ENCODE measurements at regions not wholly inside any gene's neighbourhood (a gene's known extent, or its start where the extent isn't known, plus 50 kb on each side); places are given as distances from the start of the nearest gene placed in this dataset.
A peak's percentile ranks its signal among the peaks of the same experiment; 100 is the strongest.
"Not testable (repeated sequence)": the region's sequence is repeated elsewhere in the genome, so short reads cannot be mapped to it uniquely, and the experiment has no call there.

- no peak for ATAC-seq
- peak overlapping the region; percentile 62 for H3K4me3 Mint-ChIP-seq
- CTCF ChIA-PET = interaction anchor here (1.3 to 1.6 kb wide), 2 partner anchors 59 to 104 kb away, joined by 3 to 4 read pairs; no protein-coding TSS in a partner anchor
These were observed 432.0 kb upstream of the OR4E1 start for GRCh38 chr14:22105624-22106006.

GRCh38 chr14:22105006-22105623, 431.5 kb upstream of the OR4E1 start:
- Mint-ChIP-seq H3K36me3 (no peaks in the 10 kb centered on the region), H3K4me1 (peaks cover 11% of the 10 kb centered on the region), H3K4me3 (peak overlapping the region; percentile 62), H3K27me3 (no peaks in the 10 kb centered on the region), H3K9me3 (ENCODE audit: low read depth) (no peaks in the 10 kb centered on the region), H3K27ac (peak overlapping the region; percentile 73)
- CTCF ChIA-PET = interaction anchor here (1.3 to 1.6 kb wide), 2 partner anchors 58 to 103 kb away, joined by 3 to 4 read pairs; no protein-coding TSS in a partner anchor
- DNase-seq (no peak), ATAC-seq (no peak)

More at GRCh38 chr14:22105624-22106006, 432.0 kb upstream of the OR4E1 start:
- H3K4me1 Mint-ChIP-seq = peaks cover 11% of the 10 kb centered on the region
- no peak for DNase-seq
- no peaks in the 10 kb centered on the region for H3K9me3 Mint-ChIP-seq (ENCODE audit: low read depth)
- no peaks in the 10 kb centered on the region for H3K27me3 Mint-ChIP-seq
- H3K27ac Mint-ChIP-seq = peak overlapping the region; percentile 73
- no peaks in the 10 kb centered on the region for H3K36me3 Mint-ChIP-seq

DNA sequence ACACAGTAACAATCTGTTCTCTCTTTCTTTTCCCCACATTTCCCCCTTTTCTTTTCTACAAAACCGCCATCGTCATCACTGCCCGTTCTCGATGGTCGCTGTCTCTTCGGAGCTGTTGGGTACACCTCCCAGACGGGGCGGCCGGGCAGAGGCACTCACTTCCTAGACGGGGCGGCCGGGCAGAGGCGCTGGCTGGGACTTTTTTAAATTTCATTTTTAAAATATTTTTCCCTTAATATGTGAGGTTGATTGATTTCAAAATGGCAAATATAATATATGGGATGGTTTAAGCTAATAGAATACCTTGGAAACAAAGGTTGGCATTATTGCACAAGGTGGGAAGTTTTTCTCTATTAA, 427.1 kb upstream of the OR4E1 start:
- not testable (repeated sequence) for H3K4me3 Mint-ChIP-seq; H3K27ac Mint-ChIP-seq; H3K9me3 Mint-ChIP-seq (ENCODE audit: low read depth); H3K27me3 Mint-ChIP-seq; DNase-seq; ATAC-seq; H3K36me3 Mint-ChIP-seq
- H3K4me1 Mint-ChIP-seq = peaks cover 35% of the 10 kb centered on the region
- CTCF ChIA-PET = interaction anchor here (0.6 to 2.7 kb wide), 12 partner anchors 9 to 177 kb away, joined by 3 to 19 read pairs (median 4); no protein-coding TSS in a partner anchor

GRCh38 chr14:22099942-22100763, 426.5 kb upstream of the OR4E1 start:
- no peaks in the 10 kb centered on the region for H3K9me3 Mint-ChIP-seq (ENCODE audit: low read depth)
- peaks cover 35% of the 10 kb centered on the region for H3K4me1 Mint-ChIP-seq
- DNase-seq = peak; percentile 70
- H3K36me3 Mint-ChIP-seq = no peaks in the 10 kb centered on the region
- no peaks in the 10 kb centered on the region for H3K27me3 Mint-ChIP-seq
- no peak overlapping the region for H3K4me3 Mint-ChIP-seq
- peak; percentile 69 for ATAC-seq
- CTCF ChIA-PET = interaction anchor here (0.6 to 2.7 kb wide), 15 partner anchors 9 to 176 kb away, joined by 3 to 19 read pairs (median 3); no protein-coding TSS in a partner anchor
- H3K27ac Mint-ChIP-seq = peak overlapping the region; percentile 40

DNA sequence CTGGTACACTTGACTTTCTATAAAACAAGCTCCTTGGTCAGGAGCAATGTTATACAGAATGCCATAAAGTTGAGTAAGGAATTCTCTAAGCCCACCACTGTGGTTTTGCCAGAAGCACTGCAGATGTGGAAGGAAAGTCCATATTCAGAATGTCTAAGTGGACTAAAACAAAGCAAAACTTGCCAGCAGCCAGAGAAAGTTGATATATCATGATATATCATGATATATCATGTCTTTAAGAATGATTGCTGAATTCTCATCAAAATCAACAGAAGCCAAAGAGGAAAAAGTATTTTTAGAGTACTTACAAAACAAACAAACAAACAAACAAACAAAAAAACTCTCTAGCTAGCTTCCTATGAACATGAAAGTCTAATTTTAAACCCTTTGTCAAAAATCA, 424.8 kb upstream of the OR4E1 start:
- CTCF ChIA-PET = interaction anchor here (1.2 to 2.5 kb wide), 5 partner anchors 11 to 70 kb away, joined by 3 to 6 read pairs (median 4); no protein-coding TSS in a partner anchor
- DNase-seq = no peak
- Mint-ChIP-seq H3K27ac (peak overlapping the region; percentile 76), H3K4me3 (no peak overlapping the region), H3K36me3 (no peaks in the 10 kb centered on the region), H3K27me3 (no peaks in the 10 kb centered on the region), H3K4me1 (peaks cover 33% of the 10 kb centered on the region), H3K9me3 (ENCODE audit: low read depth) (no peaks in the 10 kb centered on the region)
- no peak for ATAC-seq

DNA sequence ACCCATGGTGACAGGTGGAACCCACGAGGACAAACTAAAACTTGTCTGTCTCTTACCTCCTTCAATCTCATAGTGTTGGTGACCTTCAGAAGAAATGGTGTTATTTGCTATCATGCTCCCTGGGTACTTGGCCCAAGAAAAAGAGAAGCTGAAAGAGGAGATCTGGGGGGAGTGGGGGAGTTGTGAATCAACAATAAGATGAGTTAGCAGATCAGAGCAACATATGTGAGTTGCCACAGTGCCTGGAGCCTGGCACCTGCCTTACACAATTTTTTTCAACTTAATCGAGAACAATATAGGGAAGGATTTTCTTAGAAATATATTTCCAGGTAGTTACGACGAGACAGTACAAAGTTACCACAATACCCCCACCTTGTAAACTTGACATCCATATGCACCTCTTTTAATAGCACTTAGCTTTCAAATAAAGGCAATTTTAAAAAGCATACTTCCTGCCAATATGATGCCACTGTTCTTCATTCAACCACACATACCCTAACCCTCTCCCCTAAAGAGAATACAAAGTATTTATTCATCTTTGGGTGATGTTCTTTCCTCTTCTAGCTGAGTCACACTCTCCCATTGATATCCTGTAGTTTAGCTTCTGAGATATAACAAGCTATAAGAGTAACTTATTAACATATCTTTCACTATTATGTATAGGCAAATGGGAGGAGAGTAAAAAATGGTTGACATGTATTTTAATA, 424.1 kb upstream of the OR4E1 start:
- Mint-ChIP-seq H3K4me1 (peaks cover 35% of the 10 kb centered on the region), H3K4me3 (peak overlapping the region; percentile 50), H3K36me3 (no peaks in the 10 kb centered on the region), H3K27ac (peak overlapping the region; percentile 91), H3K9me3 (ENCODE audit: low read depth) (no peaks in the 10 kb centered on the region), H3K27me3 (no peaks in the 10 kb centered on the region)
- DNase-seq = no peak
- CTCF ChIA-PET = interaction anchor here (1.2 to 1.9 kb wide), 4 partner anchors 11 to 70 kb away, joined by 3 to 4 read pairs (median 4); no protein-coding TSS in a partner anchor
- ATAC-seq = peak; percentile 25

DNA sequence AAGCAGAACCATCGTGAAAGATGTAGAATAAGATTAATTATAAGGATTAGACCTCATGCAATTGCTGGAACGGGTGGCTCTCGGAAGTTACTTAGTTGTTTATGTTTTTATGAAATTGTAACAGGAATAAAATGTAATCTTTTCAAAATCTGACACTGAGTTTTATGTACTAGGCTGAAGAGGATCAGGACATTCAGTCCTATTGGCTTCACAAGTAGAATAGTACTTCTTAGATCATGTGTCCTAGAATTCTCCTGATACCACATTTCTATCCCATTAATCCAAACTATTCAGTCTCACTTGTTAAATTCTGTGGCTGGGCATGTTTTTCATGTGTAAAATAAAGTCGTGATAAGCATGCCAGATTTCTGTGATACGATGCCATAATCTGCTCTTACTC, 423.5 kb upstream of the OR4E1 start:
- H3K9me3 Mint-ChIP-seq (ENCODE audit: low read depth) = no peaks in the 10 kb centered on the region
- ATAC-seq (no peak), DNase-seq (no peak)
- CTCF ChIA-PET = interaction anchor here (1.2 to 1.9 kb wide), 2 partner anchors 10 to 13 kb away, joined by 3 to 4 read pairs; no protein-coding TSS in a partner anchor
- peak overlapping the region; percentile 91 for H3K27ac Mint-ChIP-seq
- no peaks in the 10 kb centered on the region for H3K36me3 Mint-ChIP-seq
- H3K27me3 Mint-ChIP-seq = no peaks in the 10 kb centered on the region
- H3K4me1 Mint-ChIP-seq = peaks cover 35% of the 10 kb centered on the region
- H3K4me3 Mint-ChIP-seq = peak overlapping the region; percentile 68

DNA sequence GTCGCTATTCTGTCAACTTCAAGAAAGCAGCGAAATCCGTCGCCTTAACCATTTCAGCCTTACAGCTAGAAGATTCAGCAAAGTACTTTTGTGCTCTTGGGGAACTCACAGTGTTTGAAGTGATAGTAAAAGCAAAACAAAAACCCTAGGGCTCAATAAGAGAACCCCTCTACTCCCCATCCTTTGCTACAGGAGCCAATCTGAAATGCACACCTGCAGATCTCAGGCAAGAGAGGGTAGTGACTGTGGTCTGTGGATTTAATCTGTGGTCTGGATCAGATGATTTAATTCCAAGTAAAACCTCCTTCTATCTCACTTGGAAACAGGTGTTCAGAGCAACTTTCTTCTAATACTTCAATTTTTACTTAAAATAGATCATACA, 422.9 kb upstream of the OR4E1 start:
- Mint-ChIP-seq H3K4me1 (peaks cover 35% of the 10 kb centered on the region), H3K27me3 (no peaks in the 10 kb centered on the region), H3K27ac (peak overlapping the region; percentile 91), H3K36me3 (no peaks in the 10 kb centered on the region), H3K4me3 (peak overlapping the region; percentile 68), H3K9me3 (ENCODE audit: low read depth) (no peaks in the 10 kb centered on the region)
- CTCF ChIA-PET = interaction anchor here (1.2 kb wide), 1 partner anchor 474 kb away, joined by 3 read pairs; no protein-coding TSS in a partner anchor
- DNase-seq (peak; percentile 51), ATAC-seq (peak; percentile 70)

GRCh38 chr14:22095860-22096513, 422.4 kb upstream of the OR4E1 start:
- CTCF ChIA-PET = interaction anchor here (1.2 kb wide), 1 partner anchor 474 kb away, joined by 3 read pairs; no protein-coding TSS in a partner anchor
- Mint-ChIP-seq H3K9me3 (ENCODE audit: low read depth) (no peaks in the 10 kb centered on the region), H3K4me3 (peak overlapping the region; percentile 68), H3K27ac (peak overlapping the region; percentile 91), H3K27me3 (no peaks in the 10 kb centered on the region), H3K4me1 (peaks cover 35% of the 10 kb centered on the region), H3K36me3 (no peaks in the 10 kb centered on the region)
- DNase-seq (no peak), ATAC-seq (peak; percentile 46)

GRCh38 chr14:22089940-22090339, 416.3 kb upstream of the OR4E1 start:
- no peak overlapping the region for H3K4me3 Mint-ChIP-seq
- CTCF ChIA-PET = no interaction called here
- H3K9me3 Mint-ChIP-seq (ENCODE audit: low read depth) = no peaks in the 10 kb centered on the region
- no peaks in the 10 kb centered on the region for H3K36me3 Mint-ChIP-seq
- H3K27ac Mint-ChIP-seq = no peak overlapping the region
- DNase-seq = no peak
- no peaks in the 10 kb centered on the region for H3K27me3 Mint-ChIP-seq
- ATAC-seq = no peak
- peaks cover 12% of the 10 kb centered on the region for H3K4me1 Mint-ChIP-seq

GRCh38 chr14:22088614-22089342, 415.2 kb upstream of the OR4E1 start:
- CTCF ChIA-PET = no interaction called here
- H3K27ac Mint-ChIP-seq = no peak overlapping the region
- no peaks in the 10 kb centered on the region for H3K27me3 Mint-ChIP-seq
- no peaks in the 10 kb centered on the region for H3K36me3 Mint-ChIP-seq
- ATAC-seq (no peak), DNase-seq (no peak)
- no peaks in the 10 kb centered on the region for H3K9me3 Mint-ChIP-seq (ENCODE audit: low read depth)
- peaks cover 18% of the 10 kb centered on the region for H3K4me1 Mint-ChIP-seq
- no peak overlapping the region for H3K4me3 Mint-ChIP-seq

- H3K4me1 Mint-ChIP-seq = peaks cover 21% of the 10 kb centered on the region
- no peaks in the 10 kb centered on the region for H3K9me3 Mint-ChIP-seq (ENCODE audit: low read depth)
- no peaks in the 10 kb centered on the region for H3K36me3 Mint-ChIP-seq
- no peaks in the 10 kb centered on the region for H3K27me3 Mint-ChIP-seq
- H3K27ac Mint-ChIP-seq = peak overlapping the region; percentile 76
- DNase-seq (no peak), ATAC-seq (no peak)
- peak overlapping the region; percentile 59 for H3K4me3 Mint-ChIP-seq
- CTCF ChIA-PET = interaction anchor here (0.8 to 2.4 kb wide), 2 partner anchors 14 to 26 kb away, joined by 3 to 11 read pairs; no protein-coding TSS in a partner anchor
These were observed 412.5 kb upstream of the OR4E1 start for GRCh38 chr14:22086131-22086530.

All from activated CD8-positive, alpha-beta memory T cell treated with anti-CD3 and anti-CD28 coated beads, Interleukin-2, amount 10 ng/mL, durations not matched to agents 7 days and 5 days (primary cell).